ENCODE measurements at regions not wholly inside any gene's neighbourhood (a gene's known extent, or its start where the extent isn't known, plus 50 kb on each side); places are given as distances from the start of the nearest gene placed in this dataset.

DNA sequence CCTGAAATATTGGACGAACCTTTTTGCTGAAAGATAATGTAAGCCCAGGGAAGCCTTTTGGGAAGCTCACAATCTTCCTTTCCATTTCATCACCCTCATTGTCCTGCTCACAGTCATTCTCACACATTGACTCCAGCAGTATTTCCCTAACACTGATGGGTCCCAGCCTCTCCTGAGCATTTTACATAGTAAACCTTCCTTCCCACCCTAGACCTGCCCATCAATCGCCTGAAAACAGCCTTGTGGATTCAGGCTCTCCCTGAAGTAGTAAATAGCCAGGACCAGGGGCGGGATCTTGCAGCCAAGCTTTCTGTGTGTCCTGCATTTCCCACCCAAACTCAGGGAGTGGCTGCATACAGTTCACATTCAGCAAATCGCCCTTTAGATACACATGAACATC, 149.9 kb downstream of the CYRIA start:
- Histone ChIP-seq H3K36me3 (ENCODE audit: control insufficient read depth in 4 of 4, insufficient read depth in 3 of 4, low read depth in 1 of 4, low read length in 3 of 4) (no peaks in the 10 kb centered on the region), H3K27ac (ENCODE audit: low read depth in 1 of 2, low read length in 2 of 2) (no peak overlapping the region), H3K9ac (ENCODE audit: low read depth in 1 of 2, low read length in 2 of 2) (no peak overlapping the region), H3K4me1 (ENCODE audit: control insufficient read depth in 4 of 4, insufficient read depth in 4 of 4, low read length in 3 of 4) (no peaks in the 10 kb centered on the region), H3K4me3 (ENCODE audit: low read depth in 1 of 3, low read length in 3 of 3) (no peak overlapping the region), H3K9me3 (ENCODE audit: control insufficient read depth in 4 of 4, low read length in 3 of 4) (no peaks in the 10 kb centered on the region), H3K27me3 (ENCODE audit: control insufficient read depth in 4 of 4, insufficient read depth in 4 of 4, low read length in 3 of 4) (peaks cover 0 to 3% (median 0%) of the 10 kb centered on the region in 4 donors)
- DNase-seq (ENCODE audit: low spot score) = no peak
- 64% methylated on average over 4 of the region's 4 CpGs for WGBS
- no peak for TF ChIP-seq NR2F2 (IDR thresholded peaks at IDR 0.05)

DNA sequence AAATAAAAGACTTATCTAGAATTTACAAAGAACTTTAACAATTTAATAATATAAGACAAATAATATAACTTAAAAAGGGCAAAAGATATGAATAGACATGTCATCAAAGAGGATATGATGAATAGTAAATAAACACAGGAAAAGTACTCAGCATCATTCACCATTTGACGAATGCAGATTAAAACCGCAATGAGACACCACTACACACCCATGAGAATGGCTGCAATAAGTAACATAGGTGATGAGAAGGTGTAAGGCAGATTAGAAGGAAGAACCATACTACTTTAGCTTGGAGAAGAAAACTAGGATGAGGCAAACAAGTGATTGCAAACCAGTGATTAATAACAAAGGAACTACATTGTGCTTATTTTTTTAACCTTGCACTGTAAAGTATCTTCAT, 152.0 kb downstream of the CYRIA start:
- Histone ChIP-seq H3K9me3 (ENCODE audit: control insufficient read depth in 4 of 4, low read length in 3 of 4) (no peaks in the 10 kb centered on the region), H3K4me1 (ENCODE audit: control insufficient read depth in 4 of 4, insufficient read depth in 4 of 4, low read length in 3 of 4) (no peaks in the 10 kb centered on the region), H3K9ac (ENCODE audit: low read depth in 1 of 2, low read length in 2 of 2) (no peak overlapping the region), H3K4me3 (ENCODE audit: low read depth in 1 of 3, low read length in 3 of 3) (no peak overlapping the region), H3K27ac (ENCODE audit: low read depth in 1 of 2, low read length in 2 of 2) (no peak overlapping the region), H3K27me3 (ENCODE audit: control insufficient read depth in 4 of 4, insufficient read depth in 4 of 4, low read length in 3 of 4) (peaks cover 0 to 3% (median 0%) of the 10 kb centered on the region in 4 donors), H3K36me3 (ENCODE audit: control insufficient read depth in 4 of 4, insufficient read depth in 3 of 4, low read depth in 1 of 4, low read length in 3 of 4) (no peaks in the 10 kb centered on the region)
- no peak for DNase-seq (ENCODE audit: low spot score)
- WGBS = 79% methylated on average over 2 of the region's 2 CpGs
- TF ChIP-seq HNF4A (conservative IDR thresholded peaks at IDR 0.05) (no peak), MAX (IDR thresholded peaks at IDR 0.05) (no peak), CTCF (IDR thresholded peaks at IDR 0.05; ENCODE audit: low read depth, low read length, missing input control) (no peak), FOXA2 (IDR thresholded peaks at IDR 0.05) (no peak), TAF1 (conservative IDR thresholded peaks at IDR 0.05) (no peak), GABPA (IDR thresholded peaks at IDR 0.05 in 1 of 2, conservative IDR thresholded peaks at IDR 0.05 in 1 of 2) (no peak), SP1 (IDR thresholded peaks at IDR 0.05) (no peak), NR2F2 (IDR thresholded peaks at IDR 0.05) (no peak), YY1 (IDR thresholded peaks at IDR 0.05) (no peak), EGR1 (IDR thresholded peaks at IDR 0.05; ENCODE audit: low read depth in 2 of 2) (no peak), RAD21 (IDR thresholded peaks at IDR 0.05) (no peak), RXRA (IDR thresholded peaks at IDR 0.05) (no peak), JUND (IDR thresholded peaks at IDR 0.05) (no peak), ATF3 (IDR thresholded peaks at IDR 0.05) (no peak), REST (IDR thresholded peaks at IDR 0.05) (no peak), FOXA1 (IDR thresholded peaks at IDR 0.05) (no peak)
